Femur (tissue), 1 donor: ENCODE measurements at regions not wholly inside any gene's neighbourhood (a gene's known extent, or its start where the extent isn't known, plus 50 kb on each side); places are given as distances from the start of the nearest gene placed in this dataset.
"Not testable (repeated sequence)": the region's sequence is repeated elsewhere in the genome, so short reads cannot be mapped to it uniquely, and the experiment has no call there.

ENCODE experiments used
- DNase-seq: peaks from one replicate; pipeline ENCODE4 v3.0.0-alpha.2; 2017

GRCh38 chr9:63912451-63912850 is 1372.6 kb downstream of the FOXD4L5 start:
- DNase-seq: not testable (repeated sequence)

GRCh38 chr9:63909076-63909475 is 1375.9 kb downstream of the FOXD4L5 start:
- not testable (repeated sequence) for DNase-seq

GRCh38 chr9:63899637-63900190 is 1385.3 kb downstream of the FOXD4L5 start:
- DNase-seq: not testable (repeated sequence)

GRCh38 chr9:63881386-63881785 is 1403.6 kb downstream of the FOXD4L5 start:
- not testable (repeated sequence) for DNase-seq

GRCh38 chr9:63876380-63876779 is 1408.6 kb downstream of the FOXD4L5 start:
- DNase-seq: not testable (repeated sequence)

GRCh38 chr9:63859475-63860215 is 1425.4 kb downstream of the FOXD4L5 start:
- DNase-seq: no peak

GRCh38 chr9:63859090-63859474 is 1425.9 kb downstream of the FOXD4L5 start:
- not testable (repeated sequence) for DNase-seq

- not testable (repeated sequence) for DNase-seq
Observed at GRCh38 chr9:63853140-63853751, 1431.8 kb downstream of the FOXD4L5 start.

- not testable (repeated sequence) for DNase-seq
Observed at GRCh38 chr9:63824804-63825203, 1460.2 kb downstream of the FOXD4L5 start.

GRCh38 chr9:63823375-63824201 is 1461.4 kb downstream of the FOXD4L5 start:
- not testable (repeated sequence) for DNase-seq

GRCh38 chr9:63822615-63823374 is 1462.2 kb downstream of the FOXD4L5 start:
- not testable (repeated sequence) for DNase-seq

- DNase-seq: not testable (repeated sequence)
Observed at GRCh38 chr9:63821293-63821692, 1463.7 kb downstream of the FOXD4L5 start.

- DNase-seq: not testable (repeated sequence)
Observed at GRCh38 chr9:63820882-63821281, 1464.1 kb downstream of the FOXD4L5 start.

- DNase-seq: not testable (repeated sequence)
Observed at GRCh38 chr9:63820383-63820782, 1464.6 kb downstream of the FOXD4L5 start.

GRCh38 chr9:63817622-63818518 is 1467.1 kb downstream of the FOXD4L5 start:
- DNase-seq: peak; percentile 52

- peak; percentile 83 for DNase-seq
Observed at GRCh38 chr9:63816751-63817621, 1468.0 kb downstream of the FOXD4L5 start.

GRCh38 chr9:63814970-63815669 is 1469.9 kb downstream of the FOXD4L5 start:
- DNase-seq: not testable (repeated sequence)

- not testable (repeated sequence) for DNase-seq
Observed at GRCh38 chr9:63813391-63814021, 1471.5 kb downstream of the FOXD4L5 start.

- DNase-seq: not testable (repeated sequence)
Observed at GRCh38 chr9:63812822-63813221, 1472.2 kb downstream of the FOXD4L5 start.
